Right lobe of liver (tissue), 6 donors: ENCODE measurements at regions not wholly inside any gene's neighbourhood (a gene's known extent, or its start where the extent isn't known, plus 50 kb on each side); places are given as distances from the start of the nearest gene placed in this dataset.

ENCODE experiments used
- ATAC-seq, 4 donors: fragments of 200-7000 bp; cut with Tn5 transposase; one replicate each; pipeline ENCODE4 v1.9.1; 2020; ENCODE audit warnings: mild to moderate bottlenecking in 4 of 4, moderate library complexity in 4 of 4
- DNase-seq, 3 donors: peaks; one replicate each; pipeline ENCODE4 v3.0.0-alpha.2; 2020
- H3K27ac ChIP-seq, 3 donors: fragments of 200-600 bp; one replicate each; pipeline ENCODE4 v1.8.0; 2022
- H3K27me3 ChIP-seq, 2 donors: fragments of 200-600 bp; one replicate each; pipeline ENCODE4 v1.8.0; 2022
- H3K36me3 ChIP-seq, 4 donors: fragments of 200-600 bp; sonication (generic) in 1 of 4; one replicate each; pipeline versions ENCODE4 v1.5.1 to v1.8.0; 2017 to 2022; ENCODE audit warnings: control low read depth in 1 of 4
- H3K4me1 ChIP-seq, 4 donors: fragments of 200-600 bp; sonication (generic) in 1 of 4; one replicate each; pipeline versions ENCODE4 v1.5.1 to v1.8.0; 2017 to 2022; ENCODE audit warnings: control low read depth in 1 of 4
- H3K4me3 ChIP-seq, 3 donors: fragments of 200-600 bp; one replicate each; pipeline ENCODE4 v1.8.0; 2022
- H3K9me3 ChIP-seq, 4 donors: fragments of 200-600 bp; sonication (generic) in 1 of 4; one replicate each; pipeline versions ENCODE4 v1.5.1 to v1.8.0; 2017 to 2022; ENCODE audit warnings: control low read depth in 1 of 4
- CTCF ChIP-seq, 4 donors: fragments of 200-600 bp in 3 of 4; fragments of 450-650 bp in 1 of 4; IDR thresholded peaks; one replicate each; pipeline versions ENCODE4 v1.5.1 to v1.8.0; 2016 to 2022; ENCODE audit warnings: antibody characterized with exemption in 4 of 4, mild to moderate bottlenecking in 2 of 4
- POLR2A ChIP-seq: fragments of 450-650 bp; IDR thresholded peaks from one replicate; pipeline ENCODE4 v1.6.1; 2017; ENCODE audit warnings: antibody characterized with exemption, mild to moderate bottlenecking
- WGBS: methylation state at CpG from one replicate; pipeline ENCODE4 v1.1.6; 2018; ENCODE audit warnings: low coverage, low lambda C conversion rate; ENCODE audit not compliant: insufficient coverage; ENCODE audit errors: missing lambda C conversion rate; 5-methylcytosine and 5-hydroxymethylcytosine counted together
- intact Hi-C, 2 donors: fragments of 100-400 bp; cut with DNase I; formaldehyde crosslinking; loops; one replicate each; pipeline versions ENCODE4 v1.11.2 to v1.14.1; 2022
- donor health status: DM: no; HTN: yes; CAD: no.
- donor health status: DM: no; HTN: no; CAD: no.
- donor health status: DM: no; HTN: no; CAD: no.
- donor health status: DM: no; HTN: yes; CAD: no.
- donor health status: DM: no; HTN: yes; CAD: no.

GRCh38 chr1:29833581-29833980 lies 597.3 kb downstream of the PTPRU start:
- no peak overlapping the region for H3K4me3 ChIP-seq
- no peaks in the 10 kb centered on the region for H3K9me3 ChIP-seq
- H3K4me1 ChIP-seq = no peaks in the 10 kb centered on the region
- H3K36me3 ChIP-seq = no peaks in the 10 kb centered on the region
- intact Hi-C loops = no loop called here
- H3K27me3 ChIP-seq = no peaks in the 10 kb centered on the region
- ATAC-seq (no peak), DNase-seq (no peak)
- TF ChIP-seq POLR2A (no peak), CTCF (IDR thresholded peaks at IDR 0.05) (no peak)
- WGBS = 74% methylated on average over 2 of the region's 6 CpGs
- H3K27ac ChIP-seq = no peak overlapping the region

- intact Hi-C loops = no loop called here
- Histone ChIP-seq H3K9me3 (no peaks in the 10 kb centered on the region), H3K4me3 (no peak overlapping the region), H3K36me3 (no peaks in the 10 kb centered on the region), H3K4me1 (no peaks in the 10 kb centered on the region), H3K27ac (no peak overlapping the region), H3K27me3 (no peaks in the 10 kb centered on the region)
- ATAC-seq (no peak), DNase-seq (no peak)
- TF ChIP-seq CTCF (IDR thresholded peaks at IDR 0.05) (no peak), POLR2A (no peak)
- WGBS = 65% methylated on average over 2 of the region's 5 CpGs
Measured at GRCh38 chr1:29832936-29833335, 596.6 kb downstream of the PTPRU start.

GRCh38 chr1:29832471-29832870 lies 596.1 kb downstream of the PTPRU start:
- no peaks in the 10 kb centered on the region for H3K36me3 ChIP-seq
- DNase-seq = no peak
- no peak for ATAC-seq
- 69% methylated on average over 3 of the region's 8 CpGs for WGBS
- TF ChIP-seq POLR2A = no peak
- no peak for TF ChIP-seq CTCF (IDR thresholded peaks at IDR 0.05)
- no peaks in the 10 kb centered on the region for H3K27me3 ChIP-seq
- no peaks in the 10 kb centered on the region for H3K4me1 ChIP-seq
- H3K27ac ChIP-seq = no peak overlapping the region
- no peak overlapping the region for H3K4me3 ChIP-seq
- H3K9me3 ChIP-seq = no peaks in the 10 kb centered on the region
- intact Hi-C loops = no loop called here

- Histone ChIP-seq H3K4me3 (no peak overlapping the region), H3K9me3 (no peaks in the 10 kb centered on the region), H3K27ac (no peak overlapping the region), H3K27me3 (no peaks in the 10 kb centered on the region), H3K4me1 (no peaks in the 10 kb centered on the region), H3K36me3 (no peaks in the 10 kb centered on the region)
- ATAC-seq = no peak
- 39% methylated on average over 6 of the region's 7 CpGs for WGBS
- no peak for DNase-seq
- no peak for TF ChIP-seq POLR2A
- TF ChIP-seq CTCF (IDR thresholded peaks at IDR 0.05) = no peak
- intact Hi-C loops = no loop called here
Measured at GRCh38 chr1:29831500-29832117, 595.3 kb downstream of the PTPRU start.

- DNase-seq (no peak), ATAC-seq (no peak)
- whole genome bisulfite sequencing = 44% methylated on average over 6 of the region's 7 CpGs
- Histone ChIP-seq H3K36me3 (no peaks in the 10 kb centered on the region), H3K4me3 (no peak overlapping the region), H3K4me1 (no peaks in the 10 kb centered on the region), H3K9me3 (no peaks in the 10 kb centered on the region), H3K27me3 (no peaks in the 10 kb centered on the region), H3K27ac (no peak overlapping the region)
- TF ChIP-seq CTCF (IDR thresholded peaks at IDR 0.05) (no peak), POLR2A (no peak)
- intact Hi-C loops = no loop called here
Measured at GRCh38 chr1:29830916-29831315, 594.6 kb downstream of the PTPRU start.
